ENCODE measurements at regions not wholly inside any gene's neighbourhood (a gene's known extent, or its start where the extent isn't known, plus 50 kb on each side); places are given as distances from the start of the nearest gene placed in this dataset.

GRCh38 chr22:49326558-49326957 is 501.1 kb downstream of the BRD1 start:
- TF ChIP-seq CTCF (conservative IDR thresholded peaks at IDR 0.05; ENCODE audit: low read length) (no peak), EZH2phosphoT487 (IDR thresholded peaks at IDR 0.05; ENCODE audit: borderline replicate concordance) (no peak)
